ENCODE measurements at regions not wholly inside any gene's neighbourhood (a gene's known extent, or its start where the extent isn't known, plus 50 kb on each side); places are given as distances from the start of the nearest gene placed in this dataset.
A peak's percentile ranks its signal among the peaks of the same experiment; 100 is the strongest.
"Not testable (repeated sequence)": the region's sequence is repeated elsewhere in the genome, so short reads cannot be mapped to it uniquely, and the experiment has no call there.

- H3K9me3 Mint-ChIP-seq, result peaks cover under 1% of the 10 kb centered on the region
- TF ChIP-seq CTCF (IDR thresholded peaks at IDR 0.05; ENCODE audit: unreplicated experiment in 3 of 3), result no peak
- H3K27me3 Mint-ChIP-seq (ENCODE audit: low read depth), result no peaks in the 10 kb centered on the region
- H3K27ac Mint-ChIP-seq, result peak overlapping the region; percentile 66 to 82 (median 74)
- peaks cover 21% of the 10 kb centered on the region for H3K4me1 Mint-ChIP-seq
- no peaks in the 10 kb centered on the region for H3K36me3 Mint-ChIP-seq (ENCODE audit: low read depth)
- peak overlapping the region in 1 of 3 experiments; percentile 38 for H3K4me3 Mint-ChIP-seq
Measured at GRCh38 chr2:145379934-145380333, 860.0 kb upstream of the ZEB2 start.

- H3K4me3 Mint-ChIP-seq, result no peak overlapping the region
Measured at GRCh38 chr2:145374165-145374564, 854.2 kb upstream of the ZEB2 start.

GRCh38 chr2:145367334-145367733 is 847.4 kb upstream of the ZEB2 start:
- not testable (repeated sequence) for H3K36me3 Mint-ChIP-seq (ENCODE audit: low read depth); H3K4me1 Mint-ChIP-seq; H3K4me3 Mint-ChIP-seq; H3K27ac Mint-ChIP-seq; H3K27me3 Mint-ChIP-seq (ENCODE audit: low read depth); H3K9me3 Mint-ChIP-seq

More at GRCh38 chr2:145374165-145374564, 854.2 kb upstream of the ZEB2 start:
- Mint-ChIP-seq H3K36me3 (ENCODE audit: low read depth) (no peaks in the 10 kb centered on the region), H3K4me1 (no peaks in the 10 kb centered on the region), H3K9me3 (no peaks in the 10 kb centered on the region), H3K27me3 (ENCODE audit: low read depth) (no peaks in the 10 kb centered on the region), H3K27ac (no peak overlapping the region)
- no peak for TF ChIP-seq CTCF (IDR thresholded peaks at IDR 0.05; ENCODE audit: unreplicated experiment in 3 of 3)

- H3K4me3 Mint-ChIP-seq, result no peak overlapping the region
- H3K9me3 Mint-ChIP-seq, result no peaks in the 10 kb centered on the region
- no peaks in the 10 kb centered on the region for H3K27me3 Mint-ChIP-seq (ENCODE audit: low read depth)
Measured at GRCh38 chr2:145366341-145366740, 846.4 kb upstream of the ZEB2 start.

GRCh38 chr2:145360129-145360790 is 840.3 kb upstream of the ZEB2 start:
- Mint-ChIP-seq H3K4me3 (no peak overlapping the region), H3K9me3 (no peaks in the 10 kb centered on the region), H3K27ac (peak overlapping the region in 2 of 3 experiments; percentile 32 to 54), H3K36me3 (ENCODE audit: low read depth) (no peaks in the 10 kb centered on the region), H3K4me1 (peaks cover 5% of the 10 kb centered on the region), H3K27me3 (ENCODE audit: low read depth) (no peaks in the 10 kb centered on the region)
- no peak for TF ChIP-seq CTCF (IDR thresholded peaks at IDR 0.05; ENCODE audit: unreplicated experiment in 3 of 3)

More at GRCh38 chr2:145366341-145366740, 846.4 kb upstream of the ZEB2 start:
- no peaks in the 10 kb centered on the region for H3K36me3 Mint-ChIP-seq (ENCODE audit: low read depth)
- no peaks in the 10 kb centered on the region for H3K4me1 Mint-ChIP-seq
- TF ChIP-seq CTCF (IDR thresholded peaks at IDR 0.05; ENCODE audit: unreplicated experiment in 3 of 3), result no peak
- H3K27ac Mint-ChIP-seq, result no peak overlapping the region

- H3K36me3 Mint-ChIP-seq (ENCODE audit: low read depth), result no peaks in the 10 kb centered on the region
- no peak overlapping the region for H3K27ac Mint-ChIP-seq
- no peak for TF ChIP-seq CTCF (IDR thresholded peaks at IDR 0.05; ENCODE audit: unreplicated experiment in 3 of 3)
- H3K27me3 Mint-ChIP-seq (ENCODE audit: low read depth), result no peaks in the 10 kb centered on the region
- no peak overlapping the region for H3K4me3 Mint-ChIP-seq
- H3K4me1 Mint-ChIP-seq, result peaks cover 5% of the 10 kb centered on the region
- H3K9me3 Mint-ChIP-seq, result no peaks in the 10 kb centered on the region
Measured at GRCh38 chr2:145359561-145359960, 839.6 kb upstream of the ZEB2 start.
